ENCODE measurements at regions not wholly inside any gene's neighbourhood (a gene's known extent, or its start where the extent isn't known, plus 50 kb on each side); places are given as distances from the start of the nearest gene placed in this dataset.
"Not testable (repeated sequence)": the region's sequence is repeated elsewhere in the genome, so short reads cannot be mapped to it uniquely, and the experiment has no call there.

DNA sequence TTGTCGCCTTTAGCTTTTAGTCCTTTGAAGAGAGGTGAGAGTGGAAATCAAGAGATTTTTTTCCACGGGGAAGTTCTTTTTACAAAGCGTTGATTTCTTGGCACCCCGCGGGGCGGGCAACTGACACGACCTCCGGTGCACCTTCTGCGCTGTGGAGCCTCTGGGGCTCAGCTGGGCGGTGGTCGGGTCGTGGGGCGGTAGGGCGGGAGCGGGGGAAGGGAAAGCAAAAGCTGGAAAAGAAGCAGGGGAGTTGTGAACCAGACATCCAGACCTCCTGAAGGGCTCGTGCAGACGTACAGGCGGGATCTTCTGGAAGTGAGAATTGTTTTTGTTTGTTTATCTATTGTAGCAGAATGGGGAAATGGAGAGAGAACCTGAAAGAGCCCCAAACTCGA, 63.3 kb downstream of the PPIAL4A start:
- H3K27ac Mint-ChIP-seq; CTCF ChIA-PET; intact Hi-C loops (cut with DNase I, micrococcal nuclease); H3K4me3 Mint-ChIP-seq; ATAC-seq; H3K4me1 Mint-ChIP-seq; H3K27me3 Mint-ChIP-seq; H3K9me3 Mint-ChIP-seq (ENCODE audit: low read depth); H3K36me3 Mint-ChIP-seq (ENCODE audit: low read depth); POLR2A ChIA-PET; DNase-seq: not testable (repeated sequence)

DNA sequence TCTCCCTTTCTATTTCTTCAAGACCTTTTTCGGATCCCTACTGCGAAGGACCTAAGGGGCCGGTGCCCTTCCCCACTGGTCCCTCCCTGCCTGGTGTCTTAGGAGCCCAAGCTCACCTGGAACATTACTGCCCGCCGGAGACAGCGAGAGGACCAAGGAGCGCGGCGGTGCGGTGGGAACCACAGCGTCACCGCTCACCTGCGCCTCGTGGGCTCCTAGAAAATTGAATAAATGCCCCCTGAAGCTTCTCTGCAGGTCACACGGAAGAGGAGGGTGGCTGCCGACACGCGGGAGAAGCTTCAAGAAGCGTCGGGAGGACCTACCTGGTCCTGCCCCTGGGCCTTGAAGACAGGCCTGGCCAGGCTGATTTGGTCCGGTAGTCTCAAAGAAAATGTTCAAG, 65.2 kb downstream of the PPIAL4A start:
- no peak overlapping the region for H3K4me3 Mint-ChIP-seq
- DNase-seq: no peak
- no peak overlapping the region for H3K27ac Mint-ChIP-seq
- ChIA-PET CTCF (no interaction called here), POLR2A (no interaction called here)
- H3K9me3 Mint-ChIP-seq (ENCODE audit: low read depth): peaks cover 1% of the 10 kb centered on the region
- H3K27me3 Mint-ChIP-seq: no peaks in the 10 kb centered on the region
- no peak for ATAC-seq
- H3K4me1 Mint-ChIP-seq: no peaks in the 10 kb centered on the region
- intact Hi-C loops (cut with DNase I, micrococcal nuclease): no loop called here
- H3K36me3 Mint-ChIP-seq (ENCODE audit: low read depth): peaks cover 10% of the 10 kb centered on the region

DNA sequence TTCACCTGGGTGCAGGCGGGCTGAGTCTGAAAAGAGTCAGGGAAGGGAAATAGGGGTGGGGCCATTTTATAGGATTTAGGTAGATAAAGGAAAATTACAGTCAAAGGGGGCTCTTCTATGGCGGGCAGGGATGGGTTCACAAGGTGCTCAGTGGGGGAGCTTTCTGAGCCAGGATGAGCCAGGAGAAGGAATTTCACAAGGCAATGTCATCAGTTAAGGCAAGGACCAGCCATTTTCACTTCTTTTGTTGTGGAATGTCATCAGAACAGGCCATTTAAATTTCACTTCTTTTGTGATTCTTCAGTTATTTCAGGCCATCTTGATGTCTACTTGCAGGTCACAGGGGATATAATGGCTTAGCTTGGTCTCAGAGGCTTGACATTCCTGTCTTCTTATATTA, 66.4 kb downstream of the PPIAL4A start:
- H3K27ac Mint-ChIP-seq; H3K4me3 Mint-ChIP-seq; POLR2A ChIA-PET; CTCF ChIA-PET; DNase-seq; ATAC-seq; H3K36me3 Mint-ChIP-seq (ENCODE audit: low read depth); intact Hi-C loops (cut with DNase I, micrococcal nuclease); H3K27me3 Mint-ChIP-seq; H3K4me1 Mint-ChIP-seq; H3K9me3 Mint-ChIP-seq (ENCODE audit: low read depth): not testable (repeated sequence)

DNA sequence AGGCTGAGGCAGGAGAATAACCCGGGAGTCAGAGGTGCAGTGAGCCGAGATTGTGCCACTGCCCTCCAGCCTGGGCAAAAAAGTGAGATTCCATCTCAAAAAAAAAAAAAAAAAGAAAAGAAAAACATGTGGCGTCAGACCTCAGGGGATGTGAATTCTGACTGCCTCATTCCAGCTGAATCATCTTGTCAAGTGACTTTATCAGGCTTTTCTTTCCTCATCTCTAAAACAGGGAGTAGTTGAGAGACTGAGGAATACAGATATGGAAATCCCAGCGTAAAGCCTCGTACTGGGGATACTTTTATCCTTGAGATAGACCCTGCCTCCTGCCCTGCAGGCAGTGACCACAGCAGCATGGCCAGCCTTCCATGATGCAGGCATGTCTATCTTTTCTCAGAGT, 76.4 kb downstream of the PPIAL4A start:
- CTCF ChIA-PET; H3K27me3 Mint-ChIP-seq; H3K9me3 Mint-ChIP-seq (ENCODE audit: low read depth); ATAC-seq; H3K4me3 Mint-ChIP-seq; POLR2A ChIA-PET; H3K36me3 Mint-ChIP-seq (ENCODE audit: low read depth); DNase-seq; H3K4me1 Mint-ChIP-seq; H3K27ac Mint-ChIP-seq; intact Hi-C loops (cut with DNase I, micrococcal nuclease): not testable (repeated sequence)

DNA sequence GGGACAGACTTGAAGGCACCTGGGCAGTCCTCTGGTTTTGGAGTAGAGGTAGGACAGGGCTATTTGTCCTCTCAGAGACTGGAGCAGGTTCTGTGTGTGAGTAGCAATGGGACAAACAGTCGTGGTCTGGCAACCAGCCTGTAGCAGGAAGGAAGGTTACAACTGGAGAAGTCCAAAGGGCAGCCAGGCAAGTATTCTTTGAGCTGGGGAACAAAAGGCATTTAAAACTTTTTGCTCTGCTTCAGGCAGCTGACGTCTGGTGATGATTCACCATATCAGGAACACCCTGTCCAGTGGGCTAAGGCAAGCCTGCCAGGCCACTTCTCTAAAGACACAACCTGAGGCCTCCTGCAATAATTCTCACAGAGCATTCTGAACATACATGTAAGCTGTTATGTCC, 83.3 kb downstream of the PPIAL4A start:
- CTCF ChIA-PET; H3K27ac Mint-ChIP-seq; H3K9me3 Mint-ChIP-seq (ENCODE audit: low read depth); POLR2A ChIA-PET; H3K36me3 Mint-ChIP-seq (ENCODE audit: low read depth); DNase-seq; H3K4me1 Mint-ChIP-seq; ATAC-seq; intact Hi-C loops (cut with DNase I, micrococcal nuclease); H3K27me3 Mint-ChIP-seq; H3K4me3 Mint-ChIP-seq: not testable (repeated sequence)

DNA sequence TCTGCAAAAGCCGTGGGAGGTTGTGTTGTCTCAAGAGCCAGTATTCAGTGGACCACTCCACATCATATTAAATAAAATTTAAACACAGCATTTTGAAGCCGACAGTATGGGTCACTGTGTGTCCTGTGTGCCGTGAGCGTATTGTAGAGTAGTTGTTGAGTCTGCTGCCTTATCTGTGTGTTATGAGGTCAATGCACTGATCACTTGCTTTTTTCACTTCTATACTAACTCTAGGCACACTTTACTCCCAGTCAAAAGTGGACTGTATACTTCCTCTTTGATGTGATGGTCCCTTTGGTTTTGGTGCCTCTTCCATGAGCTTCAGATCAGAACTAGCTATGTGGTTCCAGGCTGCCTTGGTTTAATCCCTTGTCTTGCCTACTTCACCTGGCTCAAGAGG, 84.3 kb downstream of the PPIAL4A start:
- H3K27me3 Mint-ChIP-seq; H3K36me3 Mint-ChIP-seq (ENCODE audit: low read depth); H3K27ac Mint-ChIP-seq; ATAC-seq; H3K4me1 Mint-ChIP-seq; H3K9me3 Mint-ChIP-seq (ENCODE audit: low read depth); H3K4me3 Mint-ChIP-seq; DNase-seq; intact Hi-C loops (cut with DNase I, micrococcal nuclease); CTCF ChIA-PET; POLR2A ChIA-PET: not testable (repeated sequence)

DNA sequence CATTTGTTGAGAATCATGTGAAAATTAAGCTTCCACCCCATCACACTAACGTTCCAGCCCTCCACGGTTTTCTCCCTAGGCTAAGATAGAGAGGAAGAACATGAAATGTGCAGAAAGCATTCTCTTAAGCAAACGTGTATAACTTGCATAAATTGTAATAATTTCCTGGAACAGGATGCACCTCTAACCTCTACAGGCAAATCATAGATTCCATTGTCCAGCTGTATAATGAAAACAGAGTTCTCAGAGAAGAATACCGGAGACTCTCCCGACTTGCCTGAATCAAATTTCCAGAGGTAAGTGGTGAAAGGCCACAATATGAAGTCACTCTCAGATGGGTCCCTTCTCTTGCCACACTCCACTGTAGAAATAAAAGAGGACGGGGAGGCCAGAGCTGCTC, 87.7 kb downstream of the PPIAL4A start:
- not testable (repeated sequence) for DNase-seq, H3K4me3 Mint-ChIP-seq

DNA sequence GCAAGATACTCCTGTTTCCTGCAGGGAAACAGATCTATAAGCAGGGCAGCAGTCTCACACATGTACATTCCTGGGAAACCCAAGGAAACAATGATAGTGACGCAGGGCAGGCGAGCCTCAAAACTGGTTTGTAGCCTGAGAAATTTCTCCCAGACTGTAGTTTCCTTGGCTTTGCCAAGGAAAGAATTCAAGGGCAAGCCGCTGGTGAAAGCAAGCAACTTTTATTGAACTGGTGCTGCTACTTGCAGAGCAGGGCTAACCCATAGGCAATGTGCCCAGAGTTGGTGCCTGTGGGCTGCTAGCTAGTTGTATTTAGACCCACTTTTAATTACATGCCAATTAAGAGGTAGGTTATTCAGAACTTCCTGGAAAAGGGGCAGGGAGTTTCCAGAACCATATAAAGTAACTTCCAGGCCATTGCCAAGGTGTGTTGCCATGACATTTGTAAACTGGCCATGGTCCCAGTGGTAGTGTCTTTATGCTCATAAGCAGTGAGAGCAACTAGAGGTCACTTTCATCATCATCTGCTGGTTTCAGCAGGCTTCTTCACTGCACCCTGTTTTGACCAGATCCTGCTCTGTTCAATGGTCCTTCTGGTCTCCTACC, 92.0 kb downstream of the PPIAL4A start:
- intact Hi-C loops (cut with DNase I, micrococcal nuclease); H3K27ac Mint-ChIP-seq; CTCF ChIA-PET; H3K27me3 Mint-ChIP-seq; DNase-seq; H3K9me3 Mint-ChIP-seq (ENCODE audit: low read depth); H3K4me3 Mint-ChIP-seq; H3K4me1 Mint-ChIP-seq; POLR2A ChIA-PET; ATAC-seq; H3K36me3 Mint-ChIP-seq (ENCODE audit: low read depth): not testable (repeated sequence)

More for the DNA sequence above, 87.7 kb downstream of the PPIAL4A start:
- H3K27me3 Mint-ChIP-seq; H3K36me3 Mint-ChIP-seq (ENCODE audit: low read depth); CTCF ChIA-PET; intact Hi-C loops (cut with DNase I, micrococcal nuclease); POLR2A ChIA-PET; H3K9me3 Mint-ChIP-seq (ENCODE audit: low read depth); H3K4me1 Mint-ChIP-seq; ATAC-seq; H3K27ac Mint-ChIP-seq: not testable (repeated sequence)

DNA sequence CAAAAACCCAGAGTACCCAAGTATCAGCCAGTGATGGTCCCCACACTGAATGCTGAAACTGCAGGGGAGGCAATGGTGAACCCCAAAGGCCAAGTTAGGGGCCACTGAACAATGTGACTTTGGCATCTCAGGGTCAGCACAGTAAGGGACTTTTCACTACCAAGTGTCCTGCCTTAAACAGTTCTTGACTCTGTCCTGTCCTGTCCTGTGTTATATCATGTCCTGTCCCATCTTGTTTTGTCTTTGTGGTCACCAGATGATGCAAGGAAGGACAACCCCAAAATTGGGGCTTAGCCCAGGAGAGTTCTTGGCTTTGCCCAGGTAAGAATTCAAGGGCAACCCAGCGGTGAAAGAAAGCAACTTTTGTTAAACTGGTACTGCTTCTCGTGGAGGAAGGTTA, 105.0 kb downstream of the PPIAL4A start:
- H3K27ac Mint-ChIP-seq: not testable (repeated sequence)

DNA sequence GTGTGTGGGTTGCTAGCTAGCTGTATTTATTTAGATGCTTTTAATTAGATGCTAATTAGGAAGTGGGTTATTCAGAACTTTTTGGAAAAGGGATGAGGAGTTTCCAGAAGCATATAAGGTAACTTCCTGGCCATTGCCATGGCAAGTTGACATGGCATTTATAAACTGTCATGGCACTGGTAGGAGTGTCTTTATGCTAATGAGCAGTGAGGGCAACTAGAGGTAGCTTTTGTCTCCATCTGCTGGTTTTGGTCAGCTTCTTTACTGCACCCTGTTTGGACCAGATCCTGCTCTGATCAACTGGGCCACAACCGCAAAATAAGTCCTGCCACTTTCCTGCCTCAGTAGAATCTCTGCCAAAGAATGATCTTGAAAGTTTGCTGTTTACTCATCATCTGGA, 105.5 kb downstream of the PPIAL4A start:
- H3K4me1 Mint-ChIP-seq; CTCF ChIA-PET; H3K36me3 Mint-ChIP-seq (ENCODE audit: low read depth); intact Hi-C loops (cut with DNase I, micrococcal nuclease); H3K27me3 Mint-ChIP-seq; H3K27ac Mint-ChIP-seq; POLR2A ChIA-PET; H3K9me3 Mint-ChIP-seq (ENCODE audit: low read depth); DNase-seq; H3K4me3 Mint-ChIP-seq: not testable (repeated sequence)
- peak; percentile 98 for ATAC-seq

More for the DNA sequence above, 105.0 kb downstream of the PPIAL4A start:
- CTCF ChIA-PET; H3K27me3 Mint-ChIP-seq; H3K4me3 Mint-ChIP-seq; H3K9me3 Mint-ChIP-seq (ENCODE audit: low read depth); ATAC-seq; H3K36me3 Mint-ChIP-seq (ENCODE audit: low read depth); POLR2A ChIA-PET; H3K4me1 Mint-ChIP-seq; DNase-seq; intact Hi-C loops (cut with DNase I, micrococcal nuclease): not testable (repeated sequence)

DNA sequence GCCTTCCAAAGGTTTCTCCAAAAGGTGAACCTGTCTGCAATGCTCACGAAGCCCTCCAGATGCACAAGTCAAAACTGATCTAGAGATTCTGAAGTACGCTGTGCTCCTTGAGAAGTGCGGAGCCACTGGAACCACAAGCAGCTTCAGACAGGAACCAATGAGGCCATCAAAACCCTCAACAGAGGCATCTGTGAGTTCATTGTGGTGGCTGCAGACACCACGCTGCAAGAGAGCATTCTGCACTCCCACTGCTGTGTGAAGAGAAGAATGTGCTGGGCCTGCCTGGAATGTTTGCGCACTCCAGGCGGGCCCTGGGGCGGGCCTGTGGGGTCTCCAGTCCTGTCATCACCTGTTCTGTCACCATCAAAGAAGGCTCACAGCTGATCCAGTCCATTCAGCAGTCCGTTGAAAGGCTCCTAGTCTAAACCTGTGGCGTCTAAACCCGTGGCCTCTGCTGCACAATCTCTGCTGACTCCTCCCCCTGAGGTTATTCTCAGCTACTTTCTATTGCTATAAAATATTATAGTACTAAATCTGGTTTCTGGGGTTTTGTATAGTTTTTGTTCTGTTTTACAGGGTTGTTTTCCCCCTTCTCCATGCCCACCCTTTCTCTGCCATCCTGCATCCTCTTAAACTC, 111.6 kb downstream of the PPIAL4A start:
- intact Hi-C loops (cut with DNase I, micrococcal nuclease); H3K4me1 Mint-ChIP-seq; H3K36me3 Mint-ChIP-seq (ENCODE audit: low read depth); H3K27me3 Mint-ChIP-seq; H3K4me3 Mint-ChIP-seq; POLR2A ChIA-PET; H3K9me3 Mint-ChIP-seq (ENCODE audit: low read depth); DNase-seq; H3K27ac Mint-ChIP-seq; CTCF ChIA-PET: not testable (repeated sequence)
- peak; percentile 65 for ATAC-seq

DNA sequence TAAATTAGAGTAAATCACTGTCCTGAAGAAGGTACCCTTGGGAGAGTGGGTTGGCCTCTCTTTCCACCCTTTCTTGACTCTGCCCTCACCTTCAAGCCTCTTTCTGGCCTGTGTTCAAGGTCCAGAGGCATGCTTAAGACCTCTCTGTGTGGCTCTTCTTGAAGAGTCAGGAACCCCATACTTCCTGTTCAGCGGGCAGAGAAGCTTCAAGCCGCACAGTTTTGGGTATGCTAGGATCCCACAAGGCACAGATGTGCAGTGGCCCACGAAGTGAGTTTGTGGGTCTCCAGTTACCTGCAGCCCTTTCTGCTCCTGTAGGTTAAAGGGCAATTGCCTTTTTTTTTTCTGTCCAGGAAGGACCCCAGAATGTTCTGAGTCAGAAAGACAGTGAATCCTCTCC, 113.7 kb downstream of the PPIAL4A start:
- H3K4me3 Mint-ChIP-seq; intact Hi-C loops (cut with DNase I, micrococcal nuclease); H3K9me3 Mint-ChIP-seq (ENCODE audit: low read depth); H3K27me3 Mint-ChIP-seq; CTCF ChIA-PET; POLR2A ChIA-PET; H3K36me3 Mint-ChIP-seq (ENCODE audit: low read depth); H3K4me1 Mint-ChIP-seq; DNase-seq; H3K27ac Mint-ChIP-seq: not testable (repeated sequence)
- ATAC-seq: peak; percentile 28

DNA sequence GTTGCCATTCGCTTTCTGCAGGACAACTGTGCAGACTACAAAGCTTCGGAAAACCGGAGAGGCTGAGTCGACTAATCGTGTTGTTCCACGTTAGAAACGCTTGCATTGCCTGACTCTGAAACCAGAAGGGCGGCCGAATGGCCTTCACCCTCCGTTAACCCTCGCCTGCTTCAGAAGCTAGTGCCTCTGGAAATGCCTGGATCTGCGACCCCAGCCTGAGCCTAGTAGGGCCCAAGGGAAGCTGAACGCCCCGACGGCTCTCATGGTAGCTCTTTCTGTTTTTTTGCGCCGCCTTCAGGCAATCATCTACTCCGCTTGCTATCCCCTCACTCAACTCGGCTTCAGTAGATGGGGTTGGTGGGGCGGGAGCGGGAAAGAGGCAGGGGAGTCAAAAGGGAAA, 117.3 kb downstream of the PPIAL4A start:
- H3K36me3 Mint-ChIP-seq (ENCODE audit: low read depth); intact Hi-C loops (cut with DNase I, micrococcal nuclease); POLR2A ChIA-PET; DNase-seq; H3K4me3 Mint-ChIP-seq; H3K9me3 Mint-ChIP-seq (ENCODE audit: low read depth); ATAC-seq; H3K27me3 Mint-ChIP-seq; CTCF ChIA-PET; H3K27ac Mint-ChIP-seq: not testable (repeated sequence)
- peaks cover 12% of the 10 kb centered on the region for H3K4me1 Mint-ChIP-seq

Measured in activated CD4-positive, alpha-beta T cell treated with anti-CD3 and anti-CD28 coated beads for 36 hours (primary cell).